CD14-positive monocyte (primary cell): ENCODE measurements at regions not wholly inside any gene's neighbourhood (a gene's known extent, or its start where the extent isn't known, plus 50 kb on each side); places are given as distances from the start of the nearest gene placed in this dataset.

Experiments used
- DNase-seq, 3 donors: peaks; one replicate each; pipeline ENCODE4 v3.0.0-alpha.2; 2011 to 2022
- H2AFZ ChIP-seq: 2 replicates; pipeline ENCODE4 v1.6.0; 2012; ENCODE audit warnings: mild to moderate bottlenecking, low read depth, low read length, inconsistent platforms; ENCODE audit not compliant: insufficient read depth, poor library complexity, severe bottlenecking
- H3K27ac ChIP-seq, 2 donors: 1 replicate in 1 of 2; 2 replicates in 1 of 2; pipeline ENCODE4 v1.5.1; 2012 to 2013; ENCODE audit warnings: low read length in 2 of 2, control low read depth in 1 of 2, inconsistent platforms in 1 of 2, low read depth in 1 of 2, mild to moderate bottlenecking in 1 of 2
- H3K27me3 ChIP-seq, 2 donors: one replicate each; pipeline versions ENCODE4 v1.6.0 to v1.6.1; 2011 to 2013; ENCODE audit warnings: low read length in 2 of 2; ENCODE audit not compliant: control insufficient read depth in 2 of 2, insufficient read depth in 2 of 2
- H3K36me3 ChIP-seq, 2 donors: replicated peaks in 1 of 2; 1 replicate in 1 of 2; 2 replicates in 1 of 2; pipeline versions ENCODE4 v1.5.1 to v1.6.1; 2012 to 2013; ENCODE audit warnings: low read length in 2 of 2, control low read depth in 1 of 2, inconsistent platforms in 1 of 2, mild to moderate bottlenecking in 1 of 2; ENCODE audit not compliant: insufficient read depth in 2 of 2, control insufficient read depth in 1 of 2
- H3K4me1 ChIP-seq, 2 donors: 1 replicate in 1 of 2; 2 replicates in 1 of 2; pipeline versions ENCODE4 v1.5.1 to v1.6.1; 2012 to 2013; ENCODE audit warnings: low read length in 2 of 2, control low read depth in 1 of 2, inconsistent platforms in 1 of 2, mild to moderate bottlenecking in 1 of 2, moderate library complexity in 1 of 2; ENCODE audit not compliant: insufficient read depth in 2 of 2, control insufficient read depth in 1 of 2
- H3K4me2 ChIP-seq: replicated peaks from 2 replicates; pipeline ENCODE3; 2012; ENCODE audit warnings: low read length, moderate library complexity, mild to moderate bottlenecking; ENCODE audit not compliant: poor library complexity, severe bottlenecking; ENCODE audit errors: extremely low read depth
- H3K4me3 ChIP-seq, 3 experiments: fragments of 200-600 bp in 1 of 3; sonication (generic) in 1 of 3; replicated peaks in 1 of 3; 1 replicate in 2 of 3; 2 replicates in 1 of 3; pipeline ENCODE4 v1.5.1; 2011 to 2013; ENCODE audit warnings: low read length in 3 of 3, mild to moderate bottlenecking in 3 of 3, control low read depth in 2 of 3, low read depth in 2 of 3, inconsistent platforms in 1 of 3, moderate library complexity in 1 of 3
- H3K79me2 ChIP-seq: 2 replicates; pipeline ENCODE4 v1.6.0; 2012; ENCODE audit warnings: mild to moderate bottlenecking, control low read depth, inconsistent platforms, low read length, moderate library complexity; ENCODE audit not compliant: insufficient read depth
- H3K9ac ChIP-seq: 2 replicates; pipeline ENCODE4 v1.6.0; 2017; ENCODE audit warnings: low read length, mild to moderate bottlenecking; ENCODE audit not compliant: insufficient read depth, poor library complexity, severe bottlenecking
- H3K9me3 ChIP-seq, 2 donors: replicated peaks in 1 of 2; 1 replicate in 1 of 2; 2 replicates in 1 of 2; pipeline versions ENCODE4 v1.5.1 to v1.6.1; 2012 to 2013; ENCODE audit warnings: low read length in 2 of 2, control low read depth in 1 of 2; ENCODE audit not compliant: control insufficient read depth in 1 of 2, insufficient read depth in 1 of 2
- H4K20me1 ChIP-seq: 2 replicates; pipeline ENCODE4 v1.6.0; 2012; ENCODE audit warnings: mild to moderate bottlenecking, low read length, control low read depth, moderate library complexity; ENCODE audit not compliant: insufficient read depth
- H3K27ac Mint-ChIP-seq, 7 donors: one replicate each; pipeline ENCODE4 v1.8.0; 2020; ENCODE audit warnings: mild to moderate bottlenecking in 7 of 7, mixed read lengths in 7 of 7, moderate library complexity in 6 of 7, inconsistent platforms in 2 of 7
- H3K27me3 Mint-ChIP-seq, 3 donors: one replicate each; pipeline ENCODE4 v1.8.0; 2021 to 2022; ENCODE audit warnings: low read depth in 3 of 3, mild to moderate bottlenecking in 3 of 3, mixed read lengths in 3 of 3, moderate library complexity in 3 of 3, inconsistent platforms in 1 of 3
- H3K36me3 Mint-ChIP-seq, 2 donors: one replicate each; pipeline ENCODE4 v1.8.0; 2020; ENCODE audit warnings: mixed read lengths in 2 of 2, inconsistent platforms in 1 of 2, mild to moderate bottlenecking in 1 of 2
- H3K4me1 Mint-ChIP-seq: one replicate; pipeline ENCODE4 v1.8.0; 2020; ENCODE audit warnings: mild to moderate bottlenecking, mixed read lengths
- H3K4me3 Mint-ChIP-seq, 2 donors: one replicate each; pipeline ENCODE4 v1.8.0; 2020; ENCODE audit warnings: mild to moderate bottlenecking in 2 of 2, mixed read lengths in 2 of 2, moderate library complexity in 1 of 2
- H3K9me3 Mint-ChIP-seq, 7 donors: one replicate each; pipeline ENCODE4 v1.8.0; 2020 to 2022; ENCODE audit warnings: mixed read lengths in 7 of 7, mild to moderate bottlenecking in 6 of 7, moderate library complexity in 6 of 7, inconsistent platforms in 2 of 7
- CTCF ChIP-seq: fragments of 200-600 bp; IDR thresholded peaks from one replicate; pipeline ENCODE4 v1.8.0; 2022; ENCODE audit warnings: antibody characterized with exemption, mild to moderate bottlenecking
- WGBS: methylation state at CpG from one replicate; pipeline ENCODE4 v1.1.5; 2013; ENCODE audit warnings: missing lambda C conversion rate; ENCODE audit not compliant: insufficient coverage; 5-methylcytosine and 5-hydroxymethylcytosine counted together
- intact Hi-C, 2 donors: fragments of 100-400 bp; cut with micrococcal nuclease; formaldehyde crosslinking; loops; one replicate each; pipeline versions ENCODE4 v1.15.0 to v1.15.1; 2023

GRCh38 chr1:215458104-215458503 is 109.0 kb upstream of the KCTD3 start:
- no CpG with 5 or more reads among the region's 6 CpGs for WGBS

GRCh38 chr1:215458562-215458961 is 108.5 kb upstream of the KCTD3 start:
- no peak overlapping the region for H3K27ac Mint-ChIP-seq
- H3K36me3 ChIP-seq: no peaks in the 10 kb centered on the region

More at GRCh38 chr1:215458104-215458503, 109.0 kb upstream of the KCTD3 start:
- H4K20me1 ChIP-seq: no peaks in the 10 kb centered on the region
- no peak overlapping the region for H3K9ac ChIP-seq
- intact Hi-C loops: no loop called here
- no peak overlapping the region for H3K4me2 ChIP-seq
- Mint-ChIP-seq H3K36me3 (no peaks in the 10 kb centered on the region), H3K27ac (no peak overlapping the region), H3K27me3 (no peaks in the 10 kb centered on the region), H3K4me3 (no peak overlapping the region), H3K9me3 (peaks cover 0 to 2% (median 0%) of the 10 kb centered on the region in 7 donors), H3K4me1 (no peaks in the 10 kb centered on the region)
- H3K4me3 ChIP-seq: no peak overlapping the region
- no peaks in the 10 kb centered on the region for H3K27me3 ChIP-seq
- H3K36me3 ChIP-seq: no peaks in the 10 kb centered on the region
- H3K27ac ChIP-seq: no peak overlapping the region
- no peaks in the 10 kb centered on the region for H3K4me1 ChIP-seq
- DNase-seq: no peak
- no peak for TF ChIP-seq CTCF
- no peaks in the 10 kb centered on the region for H3K79me2 ChIP-seq
- no peak overlapping the region for H2AFZ ChIP-seq
- no peaks in the 10 kb centered on the region for H3K9me3 ChIP-seq

More at GRCh38 chr1:215458562-215458961, 108.5 kb upstream of the KCTD3 start:
- H3K36me3 Mint-ChIP-seq: no peaks in the 10 kb centered on the region
- no peaks in the 10 kb centered on the region for H4K20me1 ChIP-seq
- H3K4me1 Mint-ChIP-seq: no peaks in the 10 kb centered on the region
- no peak overlapping the region for H3K4me3 ChIP-seq
- DNase-seq: no peak
- intact Hi-C loops: no loop called here
- no peak overlapping the region for H3K4me3 Mint-ChIP-seq
- no peak overlapping the region for H3K9ac ChIP-seq
- H3K9me3 Mint-ChIP-seq: peaks cover 0 to 3% (median 0%) of the 10 kb centered on the region in 7 donors
- no peaks in the 10 kb centered on the region for H3K27me3 ChIP-seq
- H3K27me3 Mint-ChIP-seq: no peaks in the 10 kb centered on the region
- H3K9me3 ChIP-seq: no peaks in the 10 kb centered on the region
- no peak for TF ChIP-seq CTCF
- no peaks in the 10 kb centered on the region for H3K79me2 ChIP-seq
- H3K27ac ChIP-seq: no peak overlapping the region
- no peak overlapping the region for H3K4me2 ChIP-seq
- H3K4me1 ChIP-seq: no peaks in the 10 kb centered on the region
- no peak overlapping the region for H2AFZ ChIP-seq
